ENCODE measurements at regions not wholly inside any gene's neighbourhood (a gene's known extent, or its start where the extent isn't known, plus 50 kb on each side); places are given as distances from the start of the nearest gene placed in this dataset.

DNA sequence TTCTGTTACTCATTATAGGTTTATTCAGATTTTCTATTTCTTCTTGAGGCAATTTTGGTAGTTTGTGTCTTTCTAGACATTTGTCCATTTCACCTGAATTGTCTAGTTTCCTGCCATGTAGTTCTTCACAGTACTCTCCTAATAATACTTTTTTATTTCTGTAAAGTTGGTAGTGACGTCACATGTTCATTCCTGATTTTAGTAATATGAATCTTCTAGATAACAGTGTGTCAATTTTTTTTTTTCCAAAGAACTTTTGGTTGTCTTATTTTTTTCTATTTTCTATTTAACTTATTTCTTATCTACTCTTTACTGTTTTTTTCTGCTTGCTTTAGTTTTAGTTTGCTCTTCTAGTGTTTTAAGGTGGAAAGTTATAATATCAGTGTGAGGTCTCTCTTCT, 197.3 kb upstream of the SHH start:
- no peak for TF ChIP-seq ZNF670 (CRISPR knock-in tag; IDR thresholded peaks at IDR 0.05; ENCODE audit: borderline replicate concordance)
- no peak for TF ChIP-seq ZNF841 (CRISPR knock-in tag; IDR thresholded peaks at IDR 0.05; ENCODE audit: borderline replicate concordance)
- TF ChIP-seq STAT5B (CRISPR knock-in tag; IDR thresholded peaks at IDR 0.05) = no peak
- TF ChIP-seq, protein P1, sequence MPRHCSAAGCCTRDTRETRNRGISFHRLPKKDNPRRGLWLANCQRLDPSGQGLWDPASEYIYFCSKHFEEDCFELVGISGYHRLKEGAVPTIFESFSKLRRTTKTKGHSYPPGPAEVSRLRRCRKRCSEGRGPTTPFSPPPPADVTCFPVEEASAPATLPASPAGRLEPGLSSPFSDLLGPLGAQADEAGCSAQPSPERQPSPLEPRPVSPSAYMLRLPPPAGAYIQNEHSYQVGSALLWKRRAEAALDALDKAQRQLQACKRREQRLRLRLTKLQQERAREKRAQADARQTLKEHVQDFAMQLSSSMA (CRISPR knock-in tag; IDR thresholded peaks at IDR 0.05) = no peak
- TF ChIP-seq, protein P2, sequence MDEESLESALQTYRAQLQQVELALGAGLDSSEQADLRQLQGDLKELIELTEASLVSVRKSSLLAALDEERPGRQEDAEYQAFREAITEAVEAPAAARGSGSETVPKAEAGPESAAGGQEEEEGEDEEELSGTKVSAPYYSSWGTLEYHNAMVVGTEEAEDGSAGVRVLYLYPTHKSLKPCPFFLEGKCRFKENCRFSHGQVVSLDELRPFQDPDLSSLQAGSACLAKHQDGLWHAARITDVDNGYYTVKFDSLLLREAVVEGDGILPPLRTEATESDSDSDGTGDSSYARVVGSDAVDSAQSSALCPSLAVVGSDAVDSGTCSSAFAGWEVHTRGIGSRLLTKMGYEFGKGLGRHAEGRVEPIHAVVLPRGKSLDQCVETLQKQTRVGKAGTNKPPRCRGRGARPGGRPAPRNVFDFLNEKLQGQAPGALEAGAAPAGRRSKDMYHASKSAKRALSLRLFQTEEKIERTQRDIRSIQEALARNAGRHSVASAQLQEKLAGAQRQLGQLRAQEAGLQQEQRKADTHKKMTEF (CRISPR knock-in tag; IDR thresholded peaks at IDR 0.05) = no peak
- TF ChIP-seq, protein P3, sequence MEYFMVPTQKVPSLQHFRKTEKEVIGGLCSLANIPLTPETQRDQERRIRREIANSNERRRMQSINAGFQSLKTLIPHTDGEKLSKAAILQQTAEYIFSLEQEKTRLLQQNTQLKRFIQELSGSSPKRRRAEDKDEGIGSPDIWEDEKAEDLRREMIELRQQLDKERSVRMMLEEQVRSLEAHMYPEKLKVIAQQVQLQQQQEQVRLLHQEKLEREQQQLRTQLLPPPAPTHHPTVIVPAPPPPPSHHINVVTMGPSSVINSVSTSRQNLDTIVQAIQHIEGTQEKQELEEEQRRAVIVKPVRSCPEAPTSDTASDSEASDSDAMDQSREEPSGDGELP (IDR thresholded peaks at IDR 0.05; ENCODE audit: borderline replicate concordance, low read depth) = no peak
- TF ChIP-seq MYNN (CRISPR knock-in tag; IDR thresholded peaks at IDR 0.05; ENCODE audit: low read depth) = no peak
- TF ChIP-seq, protein P4, sequence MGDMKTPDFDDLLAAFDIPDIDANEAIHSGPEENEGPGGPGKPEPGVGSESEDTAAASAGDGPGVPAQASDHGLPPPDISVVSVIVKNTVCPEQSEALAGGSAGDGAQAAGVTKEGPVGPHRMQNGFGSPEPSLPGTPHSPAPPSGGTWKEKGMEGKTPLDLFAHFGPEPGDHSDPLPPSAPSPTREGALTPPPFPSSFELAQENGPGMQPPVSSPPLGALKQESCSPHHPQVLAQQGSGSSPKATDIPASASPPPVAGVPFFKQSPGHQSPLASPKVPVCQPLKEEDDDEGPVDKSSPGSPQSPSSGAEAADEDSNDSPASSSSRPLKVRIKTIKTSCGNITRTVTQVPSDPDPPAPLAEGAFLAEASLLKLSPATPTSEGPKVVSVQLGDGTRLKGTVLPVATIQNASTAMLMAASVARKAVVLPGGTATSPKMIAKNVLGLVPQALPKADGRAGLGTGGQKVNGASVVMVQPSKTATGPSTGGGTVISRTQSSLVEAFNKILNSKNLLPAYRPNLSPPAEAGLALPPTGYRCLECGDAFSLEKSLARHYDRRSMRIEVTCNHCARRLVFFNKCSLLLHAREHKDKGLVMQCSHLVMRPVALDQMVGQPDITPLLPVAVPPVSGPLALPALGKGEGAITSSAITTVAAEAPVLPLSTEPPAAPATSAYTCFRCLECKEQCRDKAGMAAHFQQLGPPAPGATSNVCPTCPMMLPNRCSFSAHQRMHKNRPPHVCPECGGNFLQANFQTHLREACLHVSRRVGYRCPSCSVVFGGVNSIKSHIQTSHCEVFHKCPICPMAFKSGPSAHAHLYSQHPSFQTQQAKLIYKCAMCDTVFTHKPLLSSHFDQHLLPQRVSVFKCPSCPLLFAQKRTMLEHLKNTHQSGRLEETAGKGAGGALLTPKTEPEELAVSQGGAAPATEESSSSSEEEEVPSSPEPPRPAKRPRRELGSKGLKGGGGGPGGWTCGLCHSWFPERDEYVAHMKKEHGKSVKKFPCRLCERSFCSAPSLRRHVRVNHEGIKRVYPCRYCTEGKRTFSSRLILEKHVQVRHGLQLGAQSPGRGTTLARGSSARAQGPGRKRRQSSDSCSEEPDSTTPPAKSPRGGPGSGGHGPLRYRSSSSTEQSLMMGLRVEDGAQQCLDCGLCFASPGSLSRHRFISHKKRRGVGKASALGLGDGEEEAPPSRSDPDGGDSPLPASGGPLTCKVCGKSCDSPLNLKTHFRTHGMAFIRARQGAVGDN (CRISPR knock-in tag; IDR thresholded peaks at IDR 0.05) = no peak
- TF ChIP-seq ZNF552 (CRISPR knock-in tag; IDR thresholded peaks at IDR 0.05; ENCODE audit: borderline replicate concordance) = no peak
- no peak for TF ChIP-seq MIER3 (CRISPR knock-in tag; IDR thresholded peaks at IDR 0.05; ENCODE audit: borderline replicate concordance)
- TF ChIP-seq MXD4 (CRISPR knock-in tag; IDR thresholded peaks at IDR 0.05) = no peak
- TF ChIP-seq, protein P5, sequence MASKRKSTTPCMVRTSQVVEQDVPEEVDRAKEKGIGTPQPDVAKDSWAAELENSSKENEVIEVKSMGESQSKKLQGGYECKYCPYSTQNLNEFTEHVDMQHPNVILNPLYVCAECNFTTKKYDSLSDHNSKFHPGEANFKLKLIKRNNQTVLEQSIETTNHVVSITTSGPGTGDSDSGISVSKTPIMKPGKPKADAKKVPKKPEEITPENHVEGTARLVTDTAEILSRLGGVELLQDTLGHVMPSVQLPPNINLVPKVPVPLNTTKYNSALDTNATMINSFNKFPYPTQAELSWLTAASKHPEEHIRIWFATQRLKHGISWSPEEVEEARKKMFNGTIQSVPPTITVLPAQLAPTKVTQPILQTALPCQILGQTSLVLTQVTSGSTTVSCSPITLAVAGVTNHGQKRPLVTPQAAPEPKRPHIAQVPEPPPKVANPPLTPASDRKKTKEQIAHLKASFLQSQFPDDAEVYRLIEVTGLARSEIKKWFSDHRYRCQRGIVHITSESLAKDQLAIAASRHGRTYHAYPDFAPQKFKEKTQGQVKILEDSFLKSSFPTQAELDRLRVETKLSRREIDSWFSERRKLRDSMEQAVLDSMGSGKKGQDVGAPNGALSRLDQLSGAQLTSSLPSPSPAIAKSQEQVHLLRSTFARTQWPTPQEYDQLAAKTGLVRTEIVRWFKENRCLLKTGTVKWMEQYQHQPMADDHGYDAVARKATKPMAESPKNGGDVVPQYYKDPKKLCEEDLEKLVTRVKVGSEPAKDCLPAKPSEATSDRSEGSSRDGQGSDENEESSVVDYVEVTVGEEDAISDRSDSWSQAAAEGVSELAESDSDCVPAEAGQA (IDR thresholded peaks at IDR 0.05; ENCODE audit: low read depth) = no peak
- TF ChIP-seq, protein P5 (CRISPR knock-in tag; IDR thresholded peaks at IDR 0.05; ENCODE audit: borderline replicate concordance) = no peak

All from HepG2 (cell line).